ENCODE measurements at regions not wholly inside any gene's neighbourhood (a gene's known extent, or its start where the extent isn't known, plus 50 kb on each side); places are given as distances from the start of the nearest gene placed in this dataset.

DNA sequence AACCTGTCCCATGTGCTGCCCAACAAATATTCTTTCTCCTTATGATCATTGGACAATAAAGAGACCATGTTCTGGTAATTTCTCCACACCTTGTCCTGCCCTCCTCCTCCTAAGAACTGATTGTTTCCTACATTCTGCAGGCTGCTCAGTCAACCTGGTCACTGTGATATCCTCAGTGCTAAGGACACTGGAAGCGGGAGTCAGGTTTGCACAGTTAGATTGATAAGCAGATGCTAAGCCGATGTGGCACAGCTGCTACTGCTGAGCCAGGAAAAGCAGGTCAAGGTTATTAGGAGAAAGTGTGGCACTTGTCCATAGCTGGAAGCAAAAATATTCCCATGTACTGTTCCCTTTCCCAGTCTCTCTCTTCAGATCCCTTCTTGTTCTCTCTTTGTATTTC, 154.8 kb downstream of the TFAP2B start:
- no peak overlapping the region for H3K4me2 ChIP-seq (ENCODE audit: low read length)
- H2AFZ ChIP-seq (ENCODE audit: low read depth, low read length), result no peak overlapping the region
- H3K27me3 ChIP-seq (ENCODE audit: insufficient read depth, low read depth, low read length), result no peaks in the 10 kb centered on the region
- H3K4me3 ChIP-seq (ENCODE audit: low read length), result no peak overlapping the region
- H3K9me3 ChIP-seq (ENCODE audit: low read length), result no peaks in the 10 kb centered on the region
- no peak overlapping the region for H3K9ac ChIP-seq (ENCODE audit: low read length)
- TF ChIP-seq EP300 (conservative IDR thresholded peaks at IDR 0.05; ENCODE audit: poor library complexity, severe bottlenecking) (no peak), SMC3 (conservative IDR thresholded peaks at IDR 0.05; ENCODE audit: poor library complexity) (no peak), RAD21 (conservative IDR thresholded peaks at IDR 0.05) (no peak), POLR2AphosphoS5 (IDR thresholded peaks at IDR 0.05) (no peak), TAF1 (IDR thresholded peaks at IDR 0.05; ENCODE audit: low read depth) (no peak), MXI1 (conservative IDR thresholded peaks at IDR 0.05; ENCODE audit: poor library complexity, severe bottlenecking) (no peak), EZH2 (IDR thresholded peaks at IDR 0.05; ENCODE audit: borderline replicate concordance, insufficient read depth, low read length, poor library complexity, severe bottlenecking) (no peak)
- TF ChIP-seq, protein P1, sequence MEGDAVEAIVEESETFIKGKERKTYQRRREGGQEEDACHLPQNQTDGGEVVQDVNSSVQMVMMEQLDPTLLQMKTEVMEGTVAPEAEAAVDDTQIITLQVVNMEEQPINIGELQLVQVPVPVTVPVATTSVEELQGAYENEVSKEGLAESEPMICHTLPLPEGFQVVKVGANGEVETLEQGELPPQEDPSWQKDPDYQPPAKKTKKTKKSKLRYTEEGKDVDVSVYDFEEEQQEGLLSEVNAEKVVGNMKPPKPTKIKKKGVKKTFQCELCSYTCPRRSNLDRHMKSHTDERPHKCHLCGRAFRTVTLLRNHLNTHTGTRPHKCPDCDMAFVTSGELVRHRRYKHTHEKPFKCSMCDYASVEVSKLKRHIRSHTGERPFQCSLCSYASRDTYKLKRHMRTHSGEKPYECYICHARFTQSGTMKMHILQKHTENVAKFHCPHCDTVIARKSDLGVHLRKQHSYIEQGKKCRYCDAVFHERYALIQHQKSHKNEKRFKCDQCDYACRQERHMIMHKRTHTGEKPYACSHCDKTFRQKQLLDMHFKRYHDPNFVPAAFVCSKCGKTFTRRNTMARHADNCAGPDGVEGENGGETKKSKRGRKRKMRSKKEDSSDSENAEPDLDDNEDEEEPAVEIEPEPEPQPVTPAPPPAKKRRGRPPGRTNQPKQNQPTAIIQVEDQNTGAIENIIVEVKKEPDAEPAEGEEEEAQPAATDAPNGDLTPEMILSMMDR (IDR thresholded peaks at IDR 0.05; ENCODE audit: poor library complexity, severe bottlenecking), result no peak
- TF ChIP-seq, protein P2, sequence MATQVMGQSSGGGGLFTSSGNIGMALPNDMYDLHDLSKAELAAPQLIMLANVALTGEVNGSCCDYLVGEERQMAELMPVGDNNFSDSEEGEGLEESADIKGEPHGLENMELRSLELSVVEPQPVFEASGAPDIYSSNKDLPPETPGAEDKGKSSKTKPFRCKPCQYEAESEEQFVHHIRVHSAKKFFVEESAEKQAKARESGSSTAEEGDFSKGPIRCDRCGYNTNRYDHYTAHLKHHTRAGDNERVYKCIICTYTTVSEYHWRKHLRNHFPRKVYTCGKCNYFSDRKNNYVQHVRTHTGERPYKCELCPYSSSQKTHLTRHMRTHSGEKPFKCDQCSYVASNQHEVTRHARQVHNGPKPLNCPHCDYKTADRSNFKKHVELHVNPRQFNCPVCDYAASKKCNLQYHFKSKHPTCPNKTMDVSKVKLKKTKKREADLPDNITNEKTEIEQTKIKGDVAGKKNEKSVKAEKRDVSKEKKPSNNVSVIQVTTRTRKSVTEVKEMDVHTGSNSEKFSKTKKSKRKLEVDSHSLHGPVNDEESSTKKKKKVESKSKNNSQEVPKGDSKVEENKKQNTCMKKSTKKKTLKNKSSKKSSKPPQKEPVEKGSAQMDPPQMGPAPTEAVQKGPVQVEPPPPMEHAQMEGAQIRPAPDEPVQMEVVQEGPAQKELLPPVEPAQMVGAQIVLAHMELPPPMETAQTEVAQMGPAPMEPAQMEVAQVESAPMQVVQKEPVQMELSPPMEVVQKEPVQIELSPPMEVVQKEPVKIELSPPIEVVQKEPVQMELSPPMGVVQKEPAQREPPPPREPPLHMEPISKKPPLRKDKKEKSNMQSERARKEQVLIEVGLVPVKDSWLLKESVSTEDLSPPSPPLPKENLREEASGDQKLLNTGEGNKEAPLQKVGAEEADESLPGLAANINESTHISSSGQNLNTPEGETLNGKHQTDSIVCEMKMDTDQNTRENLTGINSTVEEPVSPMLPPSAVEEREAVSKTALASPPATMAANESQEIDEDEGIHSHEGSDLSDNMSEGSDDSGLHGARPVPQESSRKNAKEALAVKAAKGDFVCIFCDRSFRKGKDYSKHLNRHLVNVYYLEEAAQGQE (IDR thresholded peaks at IDR 0.05; ENCODE audit: borderline replicate concordance), result no peak
- H3F3A ChIP-seq (ENCODE audit: insufficient read depth, low read length, poor library complexity, severe bottlenecking), result no peaks in the 10 kb centered on the region
- no peaks in the 10 kb centered on the region for H3K9me2 ChIP-seq (ENCODE audit: insufficient read depth, low read length)
- no peaks in the 10 kb centered on the region for H3K36me3 ChIP-seq (ENCODE audit: insufficient read depth, low read length)
- H3K79me2 ChIP-seq (replicated peaks; ENCODE audit: insufficient read depth, low read length), result no peaks in the 10 kb centered on the region
- no peak overlapping the region for H3K27ac ChIP-seq (ENCODE audit: low read length)
- no peaks in the 10 kb centered on the region for H4K20me1 ChIP-seq (ENCODE audit: insufficient read depth)

DNA sequence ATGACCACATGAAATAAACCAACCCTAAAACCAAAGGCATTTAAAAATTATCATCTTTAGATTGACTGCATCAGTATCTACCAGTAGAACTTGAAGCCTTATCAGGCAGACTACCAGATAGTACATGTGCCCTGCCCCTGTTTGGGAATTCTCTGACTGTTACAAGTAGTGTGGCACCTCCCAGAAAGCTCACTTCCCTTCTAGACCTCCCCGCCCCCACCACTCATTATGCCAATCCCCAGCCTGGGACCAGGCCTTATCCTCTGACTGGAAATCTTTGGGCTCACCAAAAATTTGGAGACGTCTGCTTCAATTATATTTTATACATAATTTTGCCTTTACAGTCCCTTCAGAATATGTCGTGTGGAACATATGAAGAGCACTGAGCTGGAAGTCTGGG, 155.6 kb downstream of the TFAP2B start:
- no peak overlapping the region for H3K4me2 ChIP-seq (ENCODE audit: low read length)
- H3K9ac ChIP-seq (ENCODE audit: low read length), result no peak overlapping the region
- no peak overlapping the region for H2AFZ ChIP-seq (ENCODE audit: low read depth, low read length)
- H3K27me3 ChIP-seq (ENCODE audit: insufficient read depth, low read depth, low read length), result no peaks in the 10 kb centered on the region
- no peaks in the 10 kb centered on the region for H3K79me2 ChIP-seq (replicated peaks; ENCODE audit: insufficient read depth, low read length)
- no peaks in the 10 kb centered on the region for H4K20me1 ChIP-seq (ENCODE audit: insufficient read depth)
- no peak overlapping the region for H3K27ac ChIP-seq (ENCODE audit: low read length)
- no peaks in the 10 kb centered on the region for H3K36me3 ChIP-seq (ENCODE audit: insufficient read depth, low read length)
- H3F3A ChIP-seq (ENCODE audit: insufficient read depth, low read length, poor library complexity, severe bottlenecking), result no peaks in the 10 kb centered on the region
- no peak overlapping the region for H3K4me3 ChIP-seq (ENCODE audit: low read length)
- no peaks in the 10 kb centered on the region for H3K9me3 ChIP-seq (ENCODE audit: low read length)
- no peaks in the 10 kb centered on the region for H3K9me2 ChIP-seq (ENCODE audit: insufficient read depth, low read length)
- TF ChIP-seq TAF1 (IDR thresholded peaks at IDR 0.05; ENCODE audit: low read depth), result no peak
- TF ChIP-seq EZH2 (IDR thresholded peaks at IDR 0.05; ENCODE audit: borderline replicate concordance, insufficient read depth, low read length, poor library complexity, severe bottlenecking), result no peak
- no peak for TF ChIP-seq SMC3 (conservative IDR thresholded peaks at IDR 0.05; ENCODE audit: poor library complexity)
- no peak for TF ChIP-seq RAD21 (conservative IDR thresholded peaks at IDR 0.05)
- TF ChIP-seq, protein P1 (IDR thresholded peaks at IDR 0.05; ENCODE audit: poor library complexity, severe bottlenecking), result no peak
- TF ChIP-seq, protein P2 (IDR thresholded peaks at IDR 0.05; ENCODE audit: borderline replicate concordance), result no peak
- TF ChIP-seq EP300 (conservative IDR thresholded peaks at IDR 0.05; ENCODE audit: poor library complexity, severe bottlenecking), result no peak
- no peak for TF ChIP-seq MXI1 (conservative IDR thresholded peaks at IDR 0.05; ENCODE audit: poor library complexity, severe bottlenecking)
- TF ChIP-seq POLR2AphosphoS5 (IDR thresholded peaks at IDR 0.05), result no peak

Data from neural cell (in vitro differentiated cells).